ENCODE measurements at regions not wholly inside any gene's neighbourhood (a gene's known extent, or its start where the extent isn't known, plus 50 kb on each side); places are given as distances from the start of the nearest gene placed in this dataset.
A peak's percentile ranks its signal among the peaks of the same experiment; 100 is the strongest.

DNA sequence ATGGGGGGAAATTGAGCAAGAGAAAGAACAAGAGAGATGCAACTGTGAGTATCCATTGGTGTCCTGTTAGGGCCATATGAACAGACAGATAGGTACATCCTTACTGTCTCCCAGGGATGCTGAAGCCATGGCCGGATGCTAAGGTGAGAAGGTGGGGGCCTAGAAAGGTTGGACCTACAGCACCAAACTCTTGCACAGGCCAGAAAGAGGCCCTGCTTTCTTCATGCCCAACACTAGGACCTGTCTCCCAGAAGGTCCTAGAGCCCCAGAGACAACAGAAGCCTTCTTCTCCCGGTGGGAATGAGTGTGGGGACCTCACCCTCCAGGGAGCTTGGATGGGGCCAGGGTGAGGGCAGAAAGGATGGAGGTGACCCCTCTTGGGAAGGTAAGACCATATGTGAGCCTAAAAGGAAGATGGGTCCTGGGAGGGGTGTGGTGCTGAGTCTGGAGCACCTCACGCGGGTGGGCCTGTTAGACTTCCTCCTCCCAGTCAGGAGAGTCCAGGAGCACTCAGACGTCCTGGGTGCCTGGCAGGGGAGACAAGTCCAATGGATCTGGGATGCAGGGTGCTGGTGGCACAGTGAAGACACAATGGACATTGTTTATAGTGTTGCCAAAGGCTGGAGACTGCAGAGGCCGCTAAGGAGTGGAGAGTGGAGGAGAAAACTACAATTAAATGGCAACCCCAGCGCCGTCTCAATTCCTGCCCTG is 265.3 kb downstream of the CYP26B1 start:
- H3K4me1 ChIP-seq (ENCODE audit: control insufficient read depth, insufficient read depth, low read length) = peaks cover 26% of the 10 kb centered on the region
- no peak overlapping the region for H3K27ac ChIP-seq (ENCODE audit: low read depth, low read length)
- no peak overlapping the region for H3K4me3 ChIP-seq (ENCODE audit: low read depth, low read length)
- no peak for DNase-seq (ENCODE audit: low read depth in 4 of 6, low spot score in 6 of 6)
- no peaks in the 10 kb centered on the region for H3K36me3 ChIP-seq (ENCODE audit: control insufficient read depth, insufficient read depth, low read length)
- H3K27me3 ChIP-seq (ENCODE audit: control insufficient read depth, insufficient read depth, low read length) = no peaks in the 10 kb centered on the region
- WGBS (ENCODE audit: insufficient coverage) = 75% methylated on average over 6 of the region's 8 CpGs
- H3K9me3 ChIP-seq (ENCODE audit: control insufficient read depth, insufficient read depth, low read length) = no peaks in the 10 kb centered on the region

DNA sequence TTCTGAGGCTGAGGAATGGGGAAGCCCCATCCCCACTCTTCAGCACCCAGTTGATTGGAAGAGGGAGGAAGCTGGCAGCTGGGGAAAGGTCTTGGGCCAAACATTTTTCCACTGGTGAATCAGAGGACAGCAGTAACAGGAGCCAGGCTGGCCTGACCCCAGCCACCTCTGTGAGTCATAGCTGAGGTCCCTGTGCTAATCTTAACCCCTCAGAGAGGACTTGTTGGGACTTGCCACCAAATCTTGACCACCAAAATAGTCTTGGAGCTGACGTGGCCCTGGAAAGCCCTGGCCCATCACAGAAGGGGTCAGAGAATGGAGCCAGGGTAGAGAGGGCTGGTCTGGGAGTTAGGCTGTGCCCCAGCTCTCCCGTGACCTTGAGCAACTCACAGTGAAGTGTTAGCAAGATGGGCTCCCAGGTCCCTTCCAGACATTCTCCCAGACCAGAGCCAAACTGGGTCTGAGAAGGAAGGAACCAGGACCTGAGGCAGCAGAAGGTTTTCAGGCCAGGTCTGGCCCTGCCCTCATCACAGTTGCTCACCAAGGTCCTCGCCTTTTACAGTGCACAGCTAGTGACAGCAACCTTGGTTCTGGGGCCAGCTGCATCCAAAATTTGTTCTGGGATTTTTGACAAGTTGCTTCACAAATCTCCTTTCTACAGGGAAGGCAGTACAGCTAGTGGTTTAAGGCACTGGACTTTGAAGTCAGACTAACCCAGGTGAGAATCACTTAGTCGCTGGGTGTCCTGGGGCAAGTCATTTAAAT is 266.6 kb downstream of the CYP26B1 start:
- Histone ChIP-seq H3K27ac (ENCODE audit: low read depth, low read length) (no peak overlapping the region), H3K4me3 (ENCODE audit: low read depth, low read length) (no peak overlapping the region), H3K36me3 (ENCODE audit: control insufficient read depth, insufficient read depth, low read length) (no peaks in the 10 kb centered on the region), H3K27me3 (ENCODE audit: control insufficient read depth, insufficient read depth, low read length) (no peaks in the 10 kb centered on the region), H3K4me1 (ENCODE audit: control insufficient read depth, insufficient read depth, low read length) (peaks cover 26% of the 10 kb centered on the region), H3K9me3 (ENCODE audit: control insufficient read depth, insufficient read depth, low read length) (no peaks in the 10 kb centered on the region)
- 93% methylated on average over 4 of the region's 4 CpGs for WGBS (ENCODE audit: insufficient coverage)
- no peak for DNase-seq (ENCODE audit: low read depth in 4 of 6, low spot score in 6 of 6)

DNA sequence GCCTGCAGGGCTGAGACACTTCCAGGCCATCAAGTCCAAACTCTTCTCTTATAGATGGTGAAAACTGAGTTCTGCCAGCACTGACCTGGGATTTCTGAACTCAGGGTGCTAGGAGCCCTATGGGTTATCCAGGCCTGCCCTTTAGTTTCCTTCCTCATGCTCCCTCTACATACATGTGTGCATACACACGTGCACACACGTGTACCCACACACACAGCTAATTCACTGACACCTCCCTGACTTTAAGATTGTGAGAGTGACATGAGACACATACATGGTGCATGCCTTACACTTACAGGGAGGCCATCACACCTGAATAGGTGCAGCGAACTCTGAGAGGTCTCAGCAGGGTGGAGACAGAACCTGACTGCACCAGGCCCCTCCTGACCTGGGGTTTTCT is 267.4 kb downstream of the CYP26B1 start:
- 88% methylated on average over 3 of the region's 3 CpGs for WGBS (ENCODE audit: insufficient coverage)
- Histone ChIP-seq H3K27me3 (ENCODE audit: control insufficient read depth, insufficient read depth, low read length) (no peaks in the 10 kb centered on the region), H3K36me3 (ENCODE audit: control insufficient read depth, insufficient read depth, low read length) (no peaks in the 10 kb centered on the region), H3K4me3 (ENCODE audit: low read depth, low read length) (no peak overlapping the region), H3K9me3 (ENCODE audit: control insufficient read depth, insufficient read depth, low read length) (no peaks in the 10 kb centered on the region), H3K4me1 (ENCODE audit: control insufficient read depth, insufficient read depth, low read length) (peaks cover 26% of the 10 kb centered on the region), H3K27ac (ENCODE audit: low read depth, low read length) (no peak overlapping the region)
- no peak for DNase-seq (ENCODE audit: low read depth in 4 of 6, low spot score in 6 of 6)

DNA sequence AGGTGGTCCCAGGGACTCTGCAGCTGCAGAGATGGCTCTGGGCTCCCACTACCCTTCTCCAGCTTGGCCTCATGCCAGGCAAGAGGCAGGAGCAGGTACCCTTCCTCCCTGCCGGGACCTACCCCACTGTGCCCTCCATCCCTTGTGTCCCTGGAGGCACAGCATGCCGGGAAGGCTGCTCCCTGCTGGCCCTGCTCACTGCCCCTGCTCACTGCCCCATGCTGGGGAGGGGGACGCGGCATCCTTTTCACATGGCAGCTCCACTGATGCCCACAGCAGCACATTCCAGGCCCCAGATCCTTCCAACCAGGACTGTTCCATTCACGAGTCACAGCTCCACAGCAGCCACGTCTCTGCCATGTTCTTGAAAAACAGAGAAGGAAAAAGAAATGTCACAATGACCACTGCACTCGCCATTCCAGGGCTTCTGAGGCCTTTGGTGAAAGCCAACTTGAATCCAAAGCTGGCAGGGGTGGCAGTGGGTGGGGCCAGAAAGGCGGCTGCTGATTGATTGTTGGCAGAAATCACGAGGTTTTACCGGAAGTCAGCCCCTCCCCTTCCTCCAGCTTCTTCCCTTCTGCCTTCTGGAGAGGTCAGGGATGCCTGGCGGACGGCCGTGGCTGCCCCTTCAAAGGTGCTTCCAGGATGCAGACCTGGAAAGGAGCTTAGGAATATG is 268.0 kb downstream of the CYP26B1 start:
- no peak for DNase-seq (ENCODE audit: low read depth in 4 of 6, low spot score in 6 of 6)
- H3K4me1 ChIP-seq (ENCODE audit: control insufficient read depth, insufficient read depth, low read length) = peaks cover 26% of the 10 kb centered on the region
- no peak overlapping the region for H3K27ac ChIP-seq (ENCODE audit: low read depth, low read length)
- H3K27me3 ChIP-seq (ENCODE audit: control insufficient read depth, insufficient read depth, low read length) = no peaks in the 10 kb centered on the region
- H3K36me3 ChIP-seq (ENCODE audit: control insufficient read depth, insufficient read depth, low read length) = no peaks in the 10 kb centered on the region
- no peak overlapping the region for H3K4me3 ChIP-seq (ENCODE audit: low read depth, low read length)
- 72% methylated on average over 8 of the region's 13 CpGs for WGBS (ENCODE audit: insufficient coverage)
- H3K9me3 ChIP-seq (ENCODE audit: control insufficient read depth, insufficient read depth, low read length) = no peaks in the 10 kb centered on the region

DNA sequence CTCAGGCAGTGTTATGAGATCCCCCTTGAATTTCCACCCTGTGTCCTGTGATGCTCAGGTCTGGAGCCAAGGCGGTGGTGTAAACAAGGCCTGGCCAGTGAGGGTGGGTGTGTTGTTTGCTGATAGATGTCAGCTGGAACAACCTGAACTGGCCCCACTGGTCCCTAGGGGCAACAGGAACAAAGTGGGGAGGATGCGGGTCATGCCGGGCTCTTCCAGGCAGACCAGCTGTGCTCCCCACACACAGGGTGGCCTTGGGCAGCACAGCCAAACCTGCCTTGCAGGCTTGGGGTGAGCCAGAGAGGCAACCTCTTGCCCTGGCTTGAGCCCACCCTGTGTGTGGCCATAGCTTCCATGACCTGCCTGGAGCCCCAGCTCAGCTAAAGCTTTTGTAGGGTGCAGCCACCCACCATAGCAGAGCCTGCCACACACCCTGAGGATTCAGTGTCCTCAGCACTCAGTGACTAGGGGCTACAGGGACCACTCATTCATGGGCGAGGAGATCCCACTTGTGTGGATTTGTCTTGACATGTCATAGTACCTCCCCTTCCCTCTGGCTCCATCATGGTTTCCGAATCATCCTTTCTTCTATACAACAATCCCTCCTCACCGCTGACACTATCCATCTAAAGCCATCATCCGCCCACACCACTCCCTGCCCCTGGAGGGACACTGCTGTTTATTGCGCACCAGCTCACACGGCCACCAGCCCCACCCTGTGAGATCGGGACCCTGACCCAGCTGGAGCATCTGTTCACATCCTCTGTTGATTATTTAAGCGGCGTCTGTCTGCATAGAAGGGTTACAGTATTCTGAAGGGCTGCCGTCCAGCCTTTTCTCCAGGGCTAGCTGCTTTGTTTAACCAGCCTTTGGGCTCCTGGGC is 268.8 kb downstream of the CYP26B1 start:
- 61% methylated on average over 10 of the region's 13 CpGs for WGBS (ENCODE audit: insufficient coverage)
- Histone ChIP-seq H3K4me1 (ENCODE audit: control insufficient read depth, insufficient read depth, low read length) (peaks cover 26% of the 10 kb centered on the region), H3K9me3 (ENCODE audit: control insufficient read depth, insufficient read depth, low read length) (no peaks in the 10 kb centered on the region), H3K36me3 (ENCODE audit: control insufficient read depth, insufficient read depth, low read length) (no peaks in the 10 kb centered on the region), H3K27ac (ENCODE audit: low read depth, low read length) (no peak overlapping the region), H3K27me3 (ENCODE audit: control insufficient read depth, insufficient read depth, low read length) (no peaks in the 10 kb centered on the region), H3K4me3 (ENCODE audit: low read depth, low read length) (no peak overlapping the region)
- DNase-seq (ENCODE audit: low read depth in 4 of 6, low spot score in 6 of 6) = peak in 1 of 6 donors; percentile 2

DNA sequence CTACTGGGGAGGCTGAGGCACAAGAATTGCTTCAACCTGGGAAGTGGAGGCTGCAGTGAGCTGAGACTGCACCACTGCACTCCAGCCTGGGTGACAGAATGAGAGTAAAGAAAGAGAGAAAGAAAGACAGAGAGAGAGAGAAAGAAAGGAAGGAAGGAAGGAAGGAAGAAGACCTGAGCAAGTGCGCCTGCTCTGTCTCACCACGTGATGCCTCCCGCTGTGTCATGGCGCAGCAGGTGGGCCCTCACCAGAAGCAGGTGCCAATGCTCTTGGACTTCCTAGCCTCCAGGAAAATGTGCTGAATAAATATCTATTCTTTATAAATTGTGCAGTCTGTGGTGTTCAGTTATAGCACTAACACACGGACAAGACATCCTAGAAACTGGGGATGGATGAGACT is 270.0 kb downstream of the CYP26B1 start:
- 100% methylated on average over 3 of the region's 5 CpGs for WGBS (ENCODE audit: insufficient coverage)
- Histone ChIP-seq H3K4me1 (ENCODE audit: control insufficient read depth, insufficient read depth, low read length) (peaks cover 15% of the 10 kb centered on the region), H3K27me3 (ENCODE audit: control insufficient read depth, insufficient read depth, low read length) (no peaks in the 10 kb centered on the region), H3K36me3 (ENCODE audit: control insufficient read depth, insufficient read depth, low read length) (no peaks in the 10 kb centered on the region), H3K27ac (ENCODE audit: low read depth, low read length) (no peak overlapping the region), H3K4me3 (ENCODE audit: low read depth, low read length) (no peak overlapping the region), H3K9me3 (ENCODE audit: control insufficient read depth, insufficient read depth, low read length) (no peaks in the 10 kb centered on the region)
- no peak for DNase-seq (ENCODE audit: low read depth in 4 of 6, low spot score in 6 of 6)

DNA sequence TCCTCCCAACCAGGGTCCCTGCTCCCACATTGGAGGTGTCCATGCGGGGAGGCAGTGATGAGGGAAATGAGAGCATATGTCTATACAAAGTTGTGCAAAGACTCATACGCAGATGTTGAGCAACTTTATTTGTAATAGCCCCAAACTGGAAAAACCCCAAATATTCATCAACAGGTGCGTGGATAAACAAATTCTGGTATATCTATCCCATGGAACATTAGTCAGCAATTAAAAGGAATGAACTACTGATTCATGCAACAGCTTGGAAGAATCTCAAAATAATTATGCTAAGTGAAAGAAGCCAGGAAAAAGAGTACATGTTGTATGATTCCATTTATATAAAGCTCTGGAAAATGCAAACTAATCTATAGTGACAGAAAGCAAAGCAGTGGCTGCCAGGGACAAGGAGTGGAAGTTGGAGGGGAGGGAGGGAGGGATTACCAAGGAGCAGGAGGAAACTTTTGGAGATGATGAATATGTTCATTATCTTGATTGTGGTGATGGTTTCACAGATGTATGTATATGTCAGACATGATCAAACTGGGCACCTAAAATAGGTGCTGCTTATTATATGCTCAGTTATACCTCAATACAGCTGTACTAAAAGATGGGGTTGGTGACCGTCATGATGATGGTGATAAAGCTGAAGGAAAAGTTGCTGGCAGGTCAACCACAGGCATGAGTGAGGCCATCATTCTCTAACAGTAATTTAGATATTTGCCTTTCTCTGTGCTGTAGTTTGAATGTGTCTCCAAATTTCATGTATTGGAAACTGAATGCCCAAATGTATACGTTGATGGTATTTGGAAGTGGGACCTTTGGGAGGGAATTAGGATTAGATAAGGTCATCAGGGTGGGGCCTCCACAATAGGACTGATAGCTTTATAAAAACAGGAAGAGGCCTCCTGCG is 270.9 kb downstream of the CYP26B1 start:
- no peak for DNase-seq (ENCODE audit: low read depth in 4 of 6, low spot score in 6 of 6)
- no peaks in the 10 kb centered on the region for H3K36me3 ChIP-seq (ENCODE audit: control insufficient read depth, insufficient read depth, low read length)
- H3K4me1 ChIP-seq (ENCODE audit: control insufficient read depth, insufficient read depth, low read length) = peaks cover 12% of the 10 kb centered on the region
- H3K9me3 ChIP-seq (ENCODE audit: control insufficient read depth, insufficient read depth, low read length) = no peaks in the 10 kb centered on the region
- WGBS (ENCODE audit: insufficient coverage) = 84% methylated on average over 3 of the region's 6 CpGs
- H3K27ac ChIP-seq (ENCODE audit: low read depth, low read length) = no peak overlapping the region
- no peaks in the 10 kb centered on the region for H3K27me3 ChIP-seq (ENCODE audit: control insufficient read depth, insufficient read depth, low read length)
- H3K4me3 ChIP-seq (ENCODE audit: low read depth, low read length) = no peak overlapping the region

DNA sequence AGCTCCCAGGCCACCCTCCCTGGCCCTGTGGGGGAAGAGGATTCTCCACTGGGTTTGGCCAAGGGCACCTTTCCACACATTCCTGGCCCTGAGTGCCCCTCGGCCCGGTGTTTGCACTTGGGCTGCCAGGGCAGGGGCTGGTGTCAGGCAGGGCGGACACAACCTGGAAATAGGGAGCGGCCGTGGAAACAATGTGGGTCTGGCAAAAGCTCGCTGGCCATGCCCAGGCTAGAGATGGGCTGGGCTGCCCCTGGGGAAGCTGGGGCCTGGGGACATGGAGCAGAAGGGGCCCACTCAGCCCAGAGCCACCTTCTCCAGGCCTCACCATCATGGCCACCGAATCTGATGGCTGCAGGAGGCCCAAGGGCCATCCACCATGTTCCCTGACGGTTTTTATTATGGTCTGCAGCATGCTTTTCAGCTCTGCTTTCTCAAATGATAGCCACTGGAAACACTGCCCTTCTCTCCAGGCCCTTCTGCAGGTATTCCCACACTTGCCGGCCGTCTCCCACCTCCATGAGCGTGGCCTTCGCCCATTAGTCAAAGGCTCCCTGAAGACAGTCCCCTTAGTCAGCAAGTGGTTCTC is 275.1 kb downstream of the CYP26B1 start:
- Histone ChIP-seq H3K27me3 (ENCODE audit: control insufficient read depth, insufficient read depth, low read length) (no peaks in the 10 kb centered on the region), H3K4me1 (ENCODE audit: control insufficient read depth, insufficient read depth, low read length) (no peaks in the 10 kb centered on the region), H3K36me3 (ENCODE audit: control insufficient read depth, insufficient read depth, low read length) (no peaks in the 10 kb centered on the region), H3K4me3 (ENCODE audit: low read depth, low read length) (no peak overlapping the region), H3K9me3 (ENCODE audit: control insufficient read depth, insufficient read depth, low read length) (no peaks in the 10 kb centered on the region), H3K27ac (ENCODE audit: low read depth, low read length) (no peak overlapping the region)
- DNase-seq (ENCODE audit: low read depth in 4 of 6, low spot score in 6 of 6) = no peak
- WGBS (ENCODE audit: insufficient coverage) = 98% methylated on average over 10 of the region's 12 CpGs
